GM20000 (cell line): ENCODE measurements at regions not wholly inside any gene's neighbourhood (a gene's known extent, or its start where the extent isn't known, plus 50 kb on each side); places are given as distances from the start of the nearest gene placed in this dataset.
"Not testable (repeated sequence)": the region's sequence is repeated elsewhere in the genome, so short reads cannot be mapped to it uniquely, and the experiment has no call there.

ENCODE experiments used
- DNase-seq: peaks from one replicate; pipeline ENCODE4 v3.0.0; 2012; ENCODE audit warnings: low spot score
- CTCF ChIP-seq: IDR thresholded peaks from 2 replicates; pipeline ENCODE4 v1.5.1; 2012; ENCODE audit warnings: mild to moderate bottlenecking, control low read depth; ENCODE audit errors: extremely low read depth, missing control alignments

DNA sequence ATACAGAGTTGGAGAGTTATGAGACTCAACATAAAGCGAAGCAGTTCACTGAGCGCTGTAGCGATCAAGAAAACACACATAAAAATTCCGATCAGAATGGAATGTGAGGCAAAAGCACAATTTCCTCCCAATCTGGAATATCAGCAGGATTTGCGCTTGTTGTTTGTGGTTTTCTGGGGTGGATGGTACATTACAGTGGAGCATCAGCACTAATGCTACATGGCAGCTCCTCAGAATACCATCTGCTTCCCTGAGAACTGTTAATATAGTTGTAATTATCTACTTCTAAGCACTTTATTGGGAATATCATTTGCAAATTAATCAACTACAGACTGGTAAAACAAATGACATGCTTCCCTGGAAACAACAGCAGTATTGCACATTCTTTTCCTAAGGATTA, 324.1 kb upstream of the PPARGC1A start:
- no peak for TF ChIP-seq CTCF
- no peak for DNase-seq

DNA sequence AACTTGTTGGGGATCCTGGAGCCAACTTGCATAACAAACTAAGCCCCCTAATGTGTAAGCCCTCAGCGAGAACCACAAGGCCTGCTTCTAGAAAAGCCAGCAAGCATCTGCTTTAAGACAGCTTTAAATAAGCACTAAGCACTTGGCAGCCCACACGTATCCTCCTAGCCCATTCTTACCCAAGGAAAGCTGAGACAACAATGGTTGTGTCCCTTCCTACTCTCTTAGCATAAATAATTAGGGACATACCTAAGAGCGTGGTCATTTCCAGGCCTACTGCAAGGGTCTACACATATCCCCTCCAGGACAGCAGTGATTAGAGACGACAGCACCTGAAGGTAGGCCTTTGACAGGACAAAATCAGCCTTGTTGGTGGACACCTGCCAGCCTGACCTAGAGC, 322.8 kb upstream of the PPARGC1A start:
- TF ChIP-seq CTCF: no peak
- DNase-seq: no peak

DNA sequence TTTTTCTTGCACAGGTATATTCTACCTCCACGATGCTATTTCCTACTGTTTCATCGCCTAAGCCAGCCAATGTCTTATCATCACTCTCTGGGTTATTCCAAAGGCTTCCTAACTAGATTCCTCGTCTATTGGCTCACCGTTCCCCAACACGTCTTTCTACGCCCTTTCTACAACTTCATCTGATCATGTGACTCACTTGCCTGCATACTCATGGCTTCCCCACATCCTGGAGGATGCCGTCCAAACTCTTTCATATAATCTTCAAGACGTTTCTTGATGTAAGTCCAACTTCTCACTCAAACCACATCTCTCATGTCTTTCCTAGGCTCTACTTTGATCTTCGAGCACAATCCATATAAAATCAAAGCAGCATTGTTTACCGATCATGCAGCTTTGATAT, 322.0 kb upstream of the PPARGC1A start:
- no peak for DNase-seq
- TF ChIP-seq CTCF: no peak

DNA sequence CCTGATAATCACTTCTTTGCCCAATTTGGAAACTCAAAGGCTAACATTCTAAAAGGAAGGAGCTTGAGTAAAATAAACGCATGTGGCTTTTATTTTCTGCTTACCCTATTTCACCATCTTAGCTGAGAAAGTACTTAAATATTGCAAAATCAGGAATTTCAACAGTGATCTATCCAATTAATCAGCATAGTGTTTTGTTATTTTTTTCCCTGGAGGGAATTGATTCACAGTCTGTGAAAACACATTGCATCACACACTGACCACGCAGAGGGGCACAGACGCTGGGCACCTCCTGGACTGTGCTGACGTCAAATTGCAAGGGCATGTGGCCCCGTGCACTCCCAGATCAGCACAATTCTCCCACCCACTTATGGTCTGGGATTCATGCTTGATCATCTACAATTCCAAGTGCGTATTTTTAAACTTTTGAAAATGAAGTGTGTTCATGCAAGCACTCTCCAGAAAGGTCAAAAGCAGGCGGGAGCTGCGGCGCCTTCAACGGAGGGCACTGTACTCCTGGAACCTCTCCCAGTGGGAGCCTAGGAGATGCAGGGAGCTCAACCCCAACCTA, 320.6 kb upstream of the PPARGC1A start:
- DNase-seq: no peak
- no peak for TF ChIP-seq CTCF

- TF ChIP-seq CTCF: no peak
- DNase-seq: no peak
These were observed 320.1 kb upstream of the PPARGC1A start for GRCh38 chr4:24209906-24210305.

- no peak for TF ChIP-seq CTCF
- DNase-seq: no peak
These were observed 319.3 kb upstream of the PPARGC1A start for GRCh38 chr4:24209131-24209530.

GRCh38 chr4:24208691-24209090, 318.8 kb upstream of the PPARGC1A start:
- no peak for TF ChIP-seq CTCF
- no peak for DNase-seq

GRCh38 chr4:24204708-24205107, 314.9 kb upstream of the PPARGC1A start:
- DNase-seq: not testable (repeated sequence)
